ENCODE measurements at regions not wholly inside any gene's neighbourhood (a gene's known extent, or its start where the extent isn't known, plus 50 kb on each side); places are given as distances from the start of the nearest gene placed in this dataset.

GRCh38 chr21:18521204-18521603 lies 117.6 kb upstream of the TMPRSS15 start:
- Histone ChIP-seq H3K27me3 (peaks cover 0 to 5% (median 0%) of the 10 kb centered on the region in 7 donors), H3K9me3 (no peaks in the 10 kb centered on the region), H3K4me1 (no peaks in the 10 kb centered on the region), H3K4me3 (no peak overlapping the region), H3K36me3 (no peaks in the 10 kb centered on the region), H3K27ac (no peak overlapping the region)
- TF ChIP-seq CTCF (IDR thresholded peaks at IDR 0.05): no peak
- intact Hi-C loops (cut with DNase I): no loop called here
- no peak for DNase-seq
- 23 to 24% methylated on average over 2 of the region's 2 CpGs for WGBS, 2 donors
- ATAC-seq: no peak

- Histone ChIP-seq H3K9me3 (no peaks in the 10 kb centered on the region), H3K4me3 (no peak overlapping the region), H3K27ac (no peak overlapping the region), H3K4me1 (no peaks in the 10 kb centered on the region), H3K27me3 (peaks cover 0 to 5% (median 0%) of the 10 kb centered on the region in 7 donors), H3K36me3 (no peaks in the 10 kb centered on the region)
- no peak for ATAC-seq
- TF ChIP-seq CTCF (IDR thresholded peaks at IDR 0.05): peak in 4 of 9 donors; percentile 13 to 41 (median 24)
- no peak for DNase-seq
- intact Hi-C loops (cut with DNase I): no loop called here
- 55 to 57% methylated on average over 7 of the region's 7 CpGs for WGBS, 2 donors
These were observed 118.8 kb upstream of the TMPRSS15 start for GRCh38 chr21:18522181-18522972.

- TF ChIP-seq CTCF (IDR thresholded peaks at IDR 0.05): no peak
- no peak for ATAC-seq
- no peaks in the 10 kb centered on the region for H3K9me3 ChIP-seq
- H3K4me3 ChIP-seq: no peak overlapping the region
- peaks cover 0 to 5% (median 0%) of the 10 kb centered on the region in 7 donors for H3K27me3 ChIP-seq
- no peak for DNase-seq
- no peaks in the 10 kb centered on the region for H3K36me3 ChIP-seq
- no peak overlapping the region for H3K27ac ChIP-seq
- no peaks in the 10 kb centered on the region for H3K4me1 ChIP-seq
- intact Hi-C loops (cut with DNase I): no loop called here
- WGBS, 2 donors: 68 to 73% methylated on average over 7 of the region's 7 CpGs
These were observed 120.7 kb upstream of the TMPRSS15 start for GRCh38 chr21:18524097-18524880.

GRCh38 chr21:18529254-18529653 lies 125.7 kb upstream of the TMPRSS15 start:
- DNase-seq (no peak), ATAC-seq (no peak)
- 4 to 8% methylated on average over 1 of the region's 1 CpG for WGBS, 2 donors
- TF ChIP-seq CTCF (IDR thresholded peaks at IDR 0.05): no peak
- no peaks in the 10 kb centered on the region for H3K9me3 ChIP-seq
- no peaks in the 10 kb centered on the region for H3K4me1 ChIP-seq
- H3K27me3 ChIP-seq: no peaks in the 10 kb centered on the region
- intact Hi-C loops (cut with DNase I): no loop called here
- H3K36me3 ChIP-seq: no peaks in the 10 kb centered on the region
- H3K4me3 ChIP-seq: no peak overlapping the region
- no peak overlapping the region for H3K27ac ChIP-seq
